Stimulated activated naive CD8-positive, alpha-beta T cell treated with anti-CD3 and anti-CD28 coated beads, Interleukin-15, amount 100 ng/mL, for 72 hours (primary cell): ENCODE measurements at regions not wholly inside any gene's neighbourhood (a gene's known extent, or its start where the extent isn't known, plus 50 kb on each side); places are given as distances from the start of the nearest gene placed in this dataset.

Experiments used
- ATAC-seq: fragments of 150-1000 bp; cut with Tn5 transposase; 2 replicates; pipeline ENCODE4 v1.10.0; 2021; ENCODE audit warnings: mild to moderate bottlenecking, moderate library complexity
- DNase-seq, 2 donors: peaks; one replicate each; pipeline ENCODE4 v3.0.0; 2021 to 2022
- H3K27ac Mint-ChIP-seq, 2 donors: one replicate each; pipeline ENCODE4 v1.8.0; 2022; ENCODE audit warnings: mild to moderate bottlenecking in 2 of 2, mixed read lengths in 2 of 2, moderate library complexity in 2 of 2
- H3K27me3 Mint-ChIP-seq: one replicate; pipeline ENCODE4 v1.8.0; 2022; ENCODE audit warnings: mixed read lengths
- H3K4me1 Mint-ChIP-seq: one replicate; pipeline ENCODE4 v1.8.0; 2022; ENCODE audit warnings: mild to moderate bottlenecking, mixed read lengths
- H3K4me3 Mint-ChIP-seq, 2 donors: one replicate each; pipeline ENCODE4 v1.8.0; 2022; ENCODE audit warnings: mild to moderate bottlenecking in 2 of 2, mixed read lengths in 2 of 2, moderate library complexity in 1 of 2
- H3K9me3 Mint-ChIP-seq, 2 donors: one replicate each; pipeline ENCODE4 v1.8.0; 2022; ENCODE audit warnings: mixed read lengths in 2 of 2

GRCh38 chr2:59881218-59881617 is 672.2 kb downstream of the BCL11A start:
- Mint-ChIP-seq H3K27ac (no peak overlapping the region), H3K4me3 (no peak overlapping the region), H3K4me1 (peaks cover 21% of the 10 kb centered on the region), H3K27me3 (no peaks in the 10 kb centered on the region), H3K9me3 (no peaks in the 10 kb centered on the region)
- no peak for ATAC-seq
- no peak for DNase-seq

GRCh38 chr2:59879700-59880131 is 673.7 kb downstream of the BCL11A start:
- peaks cover 10% of the 10 kb centered on the region for H3K4me1 Mint-ChIP-seq
- no peak for ATAC-seq
- DNase-seq = no peak
- H3K4me3 Mint-ChIP-seq = no peak overlapping the region
- no peaks in the 10 kb centered on the region for H3K27me3 Mint-ChIP-seq
- H3K27ac Mint-ChIP-seq = no peak overlapping the region
- H3K9me3 Mint-ChIP-seq = no peaks in the 10 kb centered on the region

DNA sequence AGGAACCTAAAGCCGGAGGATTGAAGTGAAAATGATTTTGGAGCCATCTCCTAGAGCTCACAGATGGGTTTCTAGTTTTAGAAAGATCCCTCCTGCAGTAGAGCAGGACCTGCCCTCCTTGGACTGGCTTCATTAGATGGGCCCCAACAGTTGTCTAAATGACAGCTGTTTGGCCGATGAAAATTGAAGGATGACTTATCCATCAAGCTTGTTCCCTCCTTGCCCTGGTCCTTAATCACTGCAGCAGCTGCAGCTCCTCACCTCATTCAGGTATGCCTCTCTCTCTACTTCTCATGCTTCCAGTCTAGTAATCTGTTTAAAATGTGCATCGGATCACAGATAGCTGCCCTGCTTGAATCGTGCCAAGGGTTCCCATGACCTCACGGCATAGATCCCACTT is 677.6 kb downstream of the BCL11A start:
- ATAC-seq (no peak), DNase-seq (no peak)
- Mint-ChIP-seq H3K4me1 (no peaks in the 10 kb centered on the region), H3K9me3 (no peaks in the 10 kb centered on the region), H3K4me3 (no peak overlapping the region), H3K27ac (no peak overlapping the region), H3K27me3 (no peaks in the 10 kb centered on the region)

- H3K9me3 Mint-ChIP-seq = no peaks in the 10 kb centered on the region
- no peak overlapping the region for H3K4me3 Mint-ChIP-seq
- no peaks in the 10 kb centered on the region for H3K27me3 Mint-ChIP-seq
- DNase-seq (no peak), ATAC-seq (no peak)
- H3K4me1 Mint-ChIP-seq = no peaks in the 10 kb centered on the region
- H3K27ac Mint-ChIP-seq = no peak overlapping the region
These were observed 678.3 kb downstream of the BCL11A start for GRCh38 chr2:59874971-59875755.

DNA sequence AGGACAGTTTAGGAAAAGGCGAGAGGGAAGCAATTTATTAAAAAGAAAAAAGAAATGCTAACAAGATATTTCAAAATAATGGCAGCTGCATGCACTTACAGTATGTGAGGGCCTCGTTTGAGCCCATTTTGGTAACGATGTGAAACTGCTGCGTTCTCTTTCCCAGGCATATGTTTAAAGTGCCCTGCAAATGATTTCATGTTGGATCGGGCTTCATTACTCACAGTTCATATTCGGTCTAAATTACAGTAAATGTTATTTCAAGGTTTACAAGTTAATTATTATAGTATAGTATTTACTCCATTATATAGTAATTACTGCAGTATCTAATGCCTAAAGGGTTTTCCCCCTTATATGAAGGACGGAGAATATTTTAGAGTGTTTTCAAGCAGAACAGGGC is 679.1 kb downstream of the BCL11A start:
- no peaks in the 10 kb centered on the region for H3K27me3 Mint-ChIP-seq

GRCh38 chr2:59871830-59872229 is 681.6 kb downstream of the BCL11A start:
- Mint-ChIP-seq H3K27me3 (no peaks in the 10 kb centered on the region), H3K9me3 (no peaks in the 10 kb centered on the region), H3K4me1 (no peaks in the 10 kb centered on the region), H3K4me3 (no peak overlapping the region), H3K27ac (no peak overlapping the region)
- DNase-seq (no peak), ATAC-seq (no peak)

More for the DNA sequence above, 679.1 kb downstream of the BCL11A start:
- Mint-ChIP-seq H3K9me3 (no peaks in the 10 kb centered on the region), H3K4me1 (no peaks in the 10 kb centered on the region), H3K4me3 (no peak overlapping the region), H3K27ac (no peak overlapping the region)
- ATAC-seq = no peak
- DNase-seq = no peak

DNA sequence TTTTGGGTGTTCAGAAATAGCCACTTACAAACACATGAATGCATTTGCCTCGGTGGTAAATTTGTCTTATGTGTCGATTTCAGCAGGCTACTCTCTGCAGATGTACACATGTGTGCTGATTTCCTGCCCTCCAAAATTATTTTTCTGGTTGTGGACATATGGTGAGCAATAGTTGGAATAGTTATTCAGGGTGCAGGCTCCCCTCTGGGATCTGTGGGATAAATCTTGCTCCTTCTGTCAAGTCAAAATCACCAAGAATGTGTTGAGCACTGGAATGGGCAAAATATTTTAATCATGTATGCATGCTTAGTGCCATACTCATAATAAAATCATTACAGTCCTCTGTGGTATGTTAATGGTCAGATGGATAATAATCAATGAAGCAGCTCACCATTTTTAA is 684.5 kb downstream of the BCL11A start:
- H3K27me3 Mint-ChIP-seq = no peaks in the 10 kb centered on the region
- DNase-seq = no peak
- no peak overlapping the region for H3K4me3 Mint-ChIP-seq
- peaks cover 10% of the 10 kb centered on the region for H3K4me1 Mint-ChIP-seq
- no peak overlapping the region for H3K27ac Mint-ChIP-seq
- H3K9me3 Mint-ChIP-seq = no peaks in the 10 kb centered on the region
- no peak for ATAC-seq

- peaks cover 10% of the 10 kb centered on the region for H3K4me1 Mint-ChIP-seq
- ATAC-seq (no peak), DNase-seq (no peak)
- no peak overlapping the region for H3K27ac Mint-ChIP-seq
- H3K4me3 Mint-ChIP-seq = no peak overlapping the region
- H3K27me3 Mint-ChIP-seq = no peaks in the 10 kb centered on the region
- H3K9me3 Mint-ChIP-seq = peaks cover 8 to 13% of the 10 kb centered on the region in 2 donors
These were observed 687.0 kb downstream of the BCL11A start for GRCh38 chr2:59866436-59866835.

DNA sequence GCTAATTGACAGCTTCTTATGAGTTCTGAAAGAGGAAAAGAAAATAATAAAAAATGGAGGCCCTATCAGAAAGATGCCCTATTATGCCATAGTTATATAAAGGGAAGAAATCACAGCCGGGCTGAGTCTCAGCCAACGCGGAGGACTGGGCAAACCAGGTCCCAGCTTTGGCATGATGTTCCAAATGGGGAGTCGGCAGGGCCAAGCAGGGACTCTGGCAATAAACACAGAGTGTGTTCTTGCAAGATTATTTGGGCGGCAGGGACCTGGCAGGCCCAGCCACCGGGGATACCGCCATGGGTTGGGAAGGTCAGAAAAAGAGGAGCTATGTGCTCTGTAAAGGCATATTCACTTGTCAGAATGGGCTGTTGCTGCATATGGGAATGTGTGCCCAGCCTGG is 694.9 kb downstream of the BCL11A start:
- H3K4me1 Mint-ChIP-seq = peaks cover 7% of the 10 kb centered on the region
- no peak overlapping the region for H3K4me3 Mint-ChIP-seq
- no peak for DNase-seq
- no peak for ATAC-seq
- peaks cover 23 to 24% of the 10 kb centered on the region in 2 donors for H3K9me3 Mint-ChIP-seq
- peak overlapping the region in 1 of 2 donors; percentile 42 for H3K27ac Mint-ChIP-seq
- no peaks in the 10 kb centered on the region for H3K27me3 Mint-ChIP-seq

GRCh38 chr2:59857109-59857508 is 696.3 kb downstream of the BCL11A start:
- Mint-ChIP-seq H3K4me3 (no peak overlapping the region), H3K9me3 (peaks cover 16 to 18% of the 10 kb centered on the region in 2 donors), H3K4me1 (peaks cover 7% of the 10 kb centered on the region), H3K27ac (no peak overlapping the region), H3K27me3 (no peaks in the 10 kb centered on the region)
- no peak for DNase-seq
- peak; percentile 62 for ATAC-seq

DNA sequence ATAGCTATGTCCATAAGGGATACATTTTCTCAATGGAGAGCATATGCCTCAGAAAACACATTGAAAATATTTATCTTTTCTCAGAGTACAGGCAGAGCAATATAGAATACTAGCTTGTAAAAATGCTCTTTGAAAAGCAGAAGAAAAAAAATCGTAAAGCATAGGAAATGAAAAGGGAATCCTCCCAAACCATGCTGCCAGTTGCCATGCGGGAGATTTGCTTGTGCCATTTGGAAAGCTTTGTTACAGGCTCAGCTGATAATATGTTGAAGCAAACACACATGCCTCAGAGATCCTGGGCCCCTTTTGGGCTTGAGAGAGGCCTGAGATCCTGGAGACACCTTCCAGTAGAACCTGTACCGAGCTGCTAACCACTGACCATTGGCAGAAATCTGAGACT is 697.1 kb downstream of the BCL11A start:
- DNase-seq (no peak), ATAC-seq (no peak)
- no peak overlapping the region for H3K4me3 Mint-ChIP-seq

DNA sequence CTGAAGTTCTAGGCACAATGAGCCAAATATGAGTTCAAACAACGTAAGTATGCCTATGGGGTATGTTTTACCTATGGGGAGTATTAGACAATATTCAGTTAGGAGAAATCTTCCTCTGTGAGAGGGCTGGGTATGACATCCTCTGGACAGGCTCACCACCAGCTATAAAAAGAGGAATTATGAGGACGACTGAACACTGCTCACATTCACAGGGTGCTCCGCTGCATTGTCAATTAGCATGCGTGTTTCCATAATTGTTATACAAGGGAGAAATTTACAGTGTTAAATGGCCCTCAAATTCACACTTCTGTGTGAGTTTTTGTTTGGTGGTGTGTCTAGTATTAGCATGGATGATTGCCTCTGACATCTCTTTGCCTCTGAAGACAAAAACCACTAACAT is 700.4 kb downstream of the BCL11A start:
- Mint-ChIP-seq H3K9me3 (peaks cover 0 to 7% of the 10 kb centered on the region in 2 donors), H3K4me1 (peaks cover 7% of the 10 kb centered on the region), H3K27me3 (no peaks in the 10 kb centered on the region), H3K4me3 (no peak overlapping the region), H3K27ac (no peak overlapping the region)
- DNase-seq = no peak
- no peak for ATAC-seq

More for the DNA sequence above, 697.1 kb downstream of the BCL11A start:
- Mint-ChIP-seq H3K27me3 (no peaks in the 10 kb centered on the region), H3K4me1 (peaks cover 7% of the 10 kb centered on the region), H3K27ac (no peak overlapping the region), H3K9me3 (peaks cover 9 to 16% of the 10 kb centered on the region in 2 donors)

DNA sequence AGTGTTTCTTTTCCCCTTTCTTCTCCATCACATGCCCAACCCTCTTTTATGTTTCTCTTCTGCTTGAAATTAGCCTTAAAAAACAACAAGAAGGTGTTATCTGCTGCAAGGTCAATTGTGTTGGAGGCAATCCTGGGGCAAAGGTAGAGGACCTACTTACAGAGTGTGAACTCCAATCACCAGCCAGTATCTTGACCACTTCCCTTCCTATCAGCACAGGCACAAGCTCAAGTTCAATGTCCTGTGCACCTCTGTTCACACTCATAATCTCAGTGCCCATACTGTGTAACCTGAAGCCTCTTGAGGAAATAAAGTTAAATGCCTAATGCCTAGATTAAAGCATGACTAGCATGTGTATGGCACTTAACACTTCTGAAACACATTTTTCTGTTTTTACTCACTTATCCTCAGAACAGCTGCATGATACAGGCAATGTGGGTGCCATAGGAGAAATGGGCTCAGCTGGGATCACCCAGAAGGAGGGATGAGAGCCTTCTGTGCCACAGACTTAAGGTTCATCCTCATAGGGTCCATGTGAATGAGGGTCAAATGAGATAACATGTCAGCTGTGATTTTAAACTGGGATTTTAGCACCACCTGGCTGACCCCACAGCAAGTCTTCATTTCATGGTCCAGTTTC is 701.5 kb downstream of the BCL11A start:
- peaks cover 0 to 3% of the 10 kb centered on the region in 2 donors for H3K9me3 Mint-ChIP-seq
- ATAC-seq = no peak

DNA sequence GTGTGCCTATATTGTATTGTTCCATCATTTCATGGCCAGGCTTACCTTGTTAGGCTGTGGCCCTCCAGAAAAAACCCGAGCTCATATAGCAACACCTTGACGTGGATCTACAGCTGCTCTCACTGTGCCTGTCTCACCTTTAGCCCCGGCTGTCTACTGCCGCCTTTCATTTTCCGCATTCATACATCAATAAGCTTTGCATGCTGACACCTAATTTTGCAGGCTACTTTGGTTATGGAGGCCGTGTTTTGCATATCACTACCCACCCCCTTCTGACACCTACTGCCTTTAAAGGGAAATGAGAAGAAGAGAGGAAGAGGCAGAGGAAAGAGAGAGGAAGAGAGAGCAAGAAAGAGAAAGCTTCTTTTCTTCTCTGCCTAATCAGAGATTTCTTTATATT is 702.9 kb downstream of the BCL11A start:
- H3K27me3 Mint-ChIP-seq = no peaks in the 10 kb centered on the region
- no peaks in the 10 kb centered on the region for H3K4me1 Mint-ChIP-seq
- peaks cover 0 to 3% of the 10 kb centered on the region in 2 donors for H3K9me3 Mint-ChIP-seq
- ATAC-seq (no peak), DNase-seq (no peak)
- H3K27ac Mint-ChIP-seq = no peak overlapping the region
- H3K4me3 Mint-ChIP-seq = no peak overlapping the region

More for the DNA sequence above, 701.5 kb downstream of the BCL11A start:
- Mint-ChIP-seq H3K4me1 (peaks cover 2% of the 10 kb centered on the region), H3K4me3 (no peak overlapping the region), H3K27me3 (no peaks in the 10 kb centered on the region), H3K27ac (peak overlapping the region in 1 of 2 donors; percentile 10)
- no peak for DNase-seq

- no peak overlapping the region for H3K27ac Mint-ChIP-seq
- peaks cover 6 to 7% of the 10 kb centered on the region in 2 donors for H3K9me3 Mint-ChIP-seq
- no peaks in the 10 kb centered on the region for H3K4me1 Mint-ChIP-seq
- no peak for DNase-seq
- H3K27me3 Mint-ChIP-seq = no peaks in the 10 kb centered on the region
- ATAC-seq = no peak
- no peak overlapping the region for H3K4me3 Mint-ChIP-seq
These were observed 719.5 kb downstream of the BCL11A start for GRCh38 chr2:59833941-59834340.

DNA sequence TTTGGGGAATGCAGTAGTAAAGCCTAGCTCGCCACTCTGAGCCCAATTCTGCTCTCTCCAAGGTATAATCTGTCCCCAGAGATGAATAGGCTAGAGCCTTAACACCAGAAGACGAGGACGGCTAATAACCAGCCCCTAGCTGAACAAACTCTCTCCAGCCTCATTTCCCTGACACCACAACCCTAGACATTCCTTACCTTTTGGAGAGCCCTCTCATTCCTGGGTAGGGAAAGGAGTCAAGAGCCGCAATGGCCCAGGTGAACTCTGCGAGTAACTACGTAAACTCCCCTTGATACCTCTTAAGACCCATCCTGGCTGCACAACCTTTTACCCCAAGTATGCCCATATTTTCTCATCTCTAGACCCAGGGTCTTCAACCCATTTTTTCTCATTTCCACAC is 722.9 kb downstream of the BCL11A start:
- ATAC-seq (no peak), DNase-seq (no peak)
- H3K9me3 Mint-ChIP-seq = peaks cover 6 to 7% of the 10 kb centered on the region in 2 donors
- H3K4me3 Mint-ChIP-seq = no peak overlapping the region
- H3K27me3 Mint-ChIP-seq = no peaks in the 10 kb centered on the region
- no peak overlapping the region for H3K27ac Mint-ChIP-seq
- H3K4me1 Mint-ChIP-seq = no peaks in the 10 kb centered on the region
